ACC112 (cell line): ENCODE measurements at regions not wholly inside any gene's neighbourhood (a gene's known extent, or its start where the extent isn't known, plus 50 kb on each side); places are given as distances from the start of the nearest gene placed in this dataset.

Experiments used
- H2AFZ ChIP-seq: fragments of 200-600 bp; sonication (generic); one replicate; pipeline ENCODE4 v1.6.0; 2017; ENCODE audit warnings: antibody characterized with exemption, low read length; ENCODE audit not compliant: unreplicated experiment
- H3K27ac ChIP-seq: fragments of 200-600 bp; sonication (generic); 2 replicates; pipeline ENCODE4 v1.5.1; 2014; ENCODE audit warnings: low read depth, mild to moderate bottlenecking, antibody characterized with exemption, low read length, moderate library complexity
- H3K27me3 ChIP-seq: fragments of 200-600 bp; sonication (generic); 2 replicates; pipeline ENCODE4 v1.6.1; 2014; ENCODE audit warnings: mild to moderate bottlenecking, antibody characterized with exemption, low read length, moderate library complexity, mixed read lengths; ENCODE audit not compliant: insufficient read depth
- H3K36me3 ChIP-seq: fragments of 200-600 bp; sonication (generic); 2 replicates; pipeline ENCODE4 v1.6.1; 2016; ENCODE audit warnings: mild to moderate bottlenecking, antibody characterized with exemption, low read length, moderate library complexity, mixed read lengths; ENCODE audit not compliant: insufficient read depth
- H3K4me1 ChIP-seq: fragments of 200-600 bp; sonication (generic); one replicate; pipeline ENCODE4 v1.6.1; 2016; ENCODE audit warnings: low read length, mixed read lengths; ENCODE audit not compliant: insufficient read depth, unreplicated experiment, control insufficient read depth
- H3K4me3 ChIP-seq: fragments of 200-600 bp; sonication (generic); 2 replicates; pipeline ENCODE4 v1.5.1; 2014; ENCODE audit warnings: mild to moderate bottlenecking, low read depth, low read length
- H3K79me2 ChIP-seq: fragments of 200-600 bp; sonication (generic); one replicate; pipeline ENCODE4 v1.6.0; 2016; ENCODE audit warnings: low read length; ENCODE audit not compliant: control insufficient read depth, unreplicated experiment, insufficient read depth

DNA sequence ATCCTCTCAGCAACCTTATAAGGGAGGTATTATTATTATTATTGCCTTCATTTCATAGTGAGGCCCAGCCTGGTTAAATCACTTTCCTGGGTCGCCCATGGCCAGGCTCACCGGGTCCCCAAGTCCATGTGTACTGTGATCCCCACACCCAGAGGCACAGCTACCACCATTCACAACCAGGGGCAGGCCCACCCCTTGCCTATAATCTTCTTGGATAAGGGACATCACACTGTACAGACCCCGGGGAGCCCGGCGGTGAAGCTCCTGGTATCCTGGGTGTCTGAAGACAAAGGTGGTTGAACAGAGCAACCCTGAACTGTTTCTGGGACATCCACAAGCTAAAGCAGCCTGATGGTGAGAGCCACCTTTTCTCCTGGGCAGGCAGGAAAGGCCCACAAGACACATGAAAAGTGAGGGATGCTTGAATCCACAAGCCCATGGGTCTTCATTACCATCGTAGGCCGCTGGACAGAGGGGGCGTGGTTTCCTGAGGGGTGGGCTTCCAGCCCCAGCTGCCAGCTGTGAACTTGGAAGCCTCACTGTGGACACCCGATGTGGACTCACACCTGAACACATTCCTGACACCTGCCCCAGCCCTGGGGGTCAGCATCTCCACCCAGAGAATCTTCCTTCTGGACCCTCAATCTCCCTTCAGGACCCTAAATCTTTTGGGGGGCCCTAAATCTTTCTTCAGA lies 185.5 kb upstream of the PMEPA1 start:
- no peak overlapping the region for H3K4me3 ChIP-seq
- no peaks in the 10 kb centered on the region for H3K36me3 ChIP-seq
- H2AFZ ChIP-seq = no peak overlapping the region
- H3K4me1 ChIP-seq = no peaks in the 10 kb centered on the region
- H3K27me3 ChIP-seq = no peaks in the 10 kb centered on the region
- no peak overlapping the region for H3K27ac ChIP-seq
- H3K79me2 ChIP-seq = no peaks in the 10 kb centered on the region

GRCh38 chr20:57894522-57894921 lies 184.7 kb upstream of the PMEPA1 start:
- Histone ChIP-seq H3K79me2 (no peaks in the 10 kb centered on the region), H3K4me1 (no peaks in the 10 kb centered on the region), H3K27me3 (peaks cover 3% of the 10 kb centered on the region; the same call in 1 of the 2 replicates)

GRCh38 chr20:57894096-57894495 lies 184.3 kb upstream of the PMEPA1 start:
- H3K27ac ChIP-seq = no peak overlapping the region
- H3K36me3 ChIP-seq = no peaks in the 10 kb centered on the region
- no peaks in the 10 kb centered on the region for H3K79me2 ChIP-seq
- no peaks in the 10 kb centered on the region for H3K4me1 ChIP-seq
- no peak overlapping the region for H2AFZ ChIP-seq
- peaks cover 3% of the 10 kb centered on the region; the same call in 1 of the 2 replicates for H3K27me3 ChIP-seq
- no peak overlapping the region for H3K4me3 ChIP-seq

More at GRCh38 chr20:57894522-57894921, 184.7 kb upstream of the PMEPA1 start:
- no peak overlapping the region for H3K4me3 ChIP-seq
- H3K27ac ChIP-seq = no peak overlapping the region
- H3K36me3 ChIP-seq = no peaks in the 10 kb centered on the region
- no peak overlapping the region for H2AFZ ChIP-seq

- Histone ChIP-seq H3K27me3 (peaks cover 3% of the 10 kb centered on the region; the same call in 1 of the 2 replicates), H3K4me1 (no peaks in the 10 kb centered on the region), H3K4me3 (no peak overlapping the region), H3K36me3 (no peaks in the 10 kb centered on the region), H2AFZ (no peak overlapping the region), H3K79me2 (no peaks in the 10 kb centered on the region), H3K27ac (no peak overlapping the region)
Measured at GRCh38 chr20:57893366-57893999, 183.7 kb upstream of the PMEPA1 start.

DNA sequence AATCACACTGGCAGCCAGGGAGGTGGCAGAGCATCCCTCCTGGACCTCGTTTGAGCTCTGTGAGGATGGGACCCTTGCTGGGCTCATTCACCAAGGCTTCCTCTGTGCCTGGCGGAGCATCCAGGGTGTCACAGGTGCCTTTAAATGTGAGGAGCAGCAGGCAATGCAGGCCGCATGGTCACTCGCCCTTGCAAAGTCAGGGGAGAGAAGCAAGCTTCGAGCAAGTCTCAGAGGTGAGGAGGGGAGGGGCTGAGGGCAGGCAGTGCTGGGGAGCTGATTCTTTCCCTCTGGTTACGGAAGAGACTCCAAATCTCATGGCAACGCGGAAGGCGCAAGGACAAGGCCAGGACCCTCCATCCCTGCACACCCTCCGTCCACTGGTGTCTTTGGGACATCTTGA lies 182.7 kb upstream of the PMEPA1 start:
- H2AFZ ChIP-seq = no peak overlapping the region
- H3K27me3 ChIP-seq = peaks cover 3% of the 10 kb centered on the region; the same call in 1 of the 2 replicates
- no peaks in the 10 kb centered on the region for H3K36me3 ChIP-seq
- no peaks in the 10 kb centered on the region for H3K4me1 ChIP-seq
- H3K79me2 ChIP-seq = no peaks in the 10 kb centered on the region
- H3K4me3 ChIP-seq = no peak overlapping the region
- H3K27ac ChIP-seq = no peak overlapping the region

GRCh38 chr20:57891014-57891413 lies 181.2 kb upstream of the PMEPA1 start:
- Histone ChIP-seq H3K36me3 (no peaks in the 10 kb centered on the region), H3K4me3 (no peak overlapping the region), H2AFZ (no peak overlapping the region), H3K27ac (no peak overlapping the region), H3K4me1 (no peaks in the 10 kb centered on the region), H3K27me3 (peaks cover 3% of the 10 kb centered on the region; the same call in 1 of the 2 replicates), H3K79me2 (no peaks in the 10 kb centered on the region)

GRCh38 chr20:57890202-57890800 lies 180.5 kb upstream of the PMEPA1 start:
- H3K4me1 ChIP-seq = no peaks in the 10 kb centered on the region
- H3K79me2 ChIP-seq = no peaks in the 10 kb centered on the region
- peaks cover 3% of the 10 kb centered on the region; the same call in 1 of the 2 replicates for H3K27me3 ChIP-seq
- H3K4me3 ChIP-seq = no peak overlapping the region
- no peak overlapping the region for H2AFZ ChIP-seq
- no peaks in the 10 kb centered on the region for H3K36me3 ChIP-seq
- no peak overlapping the region for H3K27ac ChIP-seq

GRCh38 chr20:57888591-57888990 lies 178.8 kb upstream of the PMEPA1 start:
- no peak overlapping the region for H2AFZ ChIP-seq
- H3K36me3 ChIP-seq = no peaks in the 10 kb centered on the region
- peaks cover 8% of the 10 kb centered on the region; the same call in 1 of the 2 replicates for H3K27me3 ChIP-seq
- H3K4me3 ChIP-seq = no peak overlapping the region
- H3K27ac ChIP-seq = no peak overlapping the region
- no peaks in the 10 kb centered on the region for H3K79me2 ChIP-seq
- no peaks in the 10 kb centered on the region for H3K4me1 ChIP-seq

- no peaks in the 10 kb centered on the region for H3K4me1 ChIP-seq
- H3K4me3 ChIP-seq = no peak overlapping the region
- H3K36me3 ChIP-seq = no peaks in the 10 kb centered on the region
- H2AFZ ChIP-seq = no peak overlapping the region
- no peak overlapping the region for H3K27ac ChIP-seq
- H3K27me3 ChIP-seq = peaks cover 26% of the 10 kb centered on the region
- H3K79me2 ChIP-seq = no peaks in the 10 kb centered on the region
Measured at GRCh38 chr20:57884956-57885355, 175.1 kb upstream of the PMEPA1 start.

DNA sequence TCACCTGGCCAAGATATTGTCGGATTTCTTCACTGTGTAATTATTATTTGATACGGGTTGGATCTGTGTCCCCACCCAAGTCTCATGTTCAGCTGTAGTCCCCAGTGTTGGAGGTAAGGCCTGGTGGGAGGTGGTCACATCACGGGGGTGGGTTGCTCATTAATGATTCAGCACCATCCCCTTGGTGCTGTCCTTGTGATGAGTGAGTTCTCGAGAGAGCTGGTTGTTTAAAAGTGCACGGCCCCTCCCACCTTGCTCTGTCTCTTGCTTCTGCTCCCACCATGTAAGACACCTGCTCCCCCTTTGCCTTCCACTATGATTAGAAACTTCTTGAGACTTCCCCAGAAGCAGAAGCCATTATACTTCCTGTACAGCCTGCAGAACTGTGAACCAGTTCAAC lies 173.9 kb upstream of the PMEPA1 start:
- Histone ChIP-seq H3K4me3 (no peak overlapping the region), H3K4me1 (no peaks in the 10 kb centered on the region), H3K27me3 (peaks cover 35% of the 10 kb centered on the region), H3K27ac (no peak overlapping the region), H3K79me2 (no peaks in the 10 kb centered on the region), H3K36me3 (no peaks in the 10 kb centered on the region), H2AFZ (no peak overlapping the region)

DNA sequence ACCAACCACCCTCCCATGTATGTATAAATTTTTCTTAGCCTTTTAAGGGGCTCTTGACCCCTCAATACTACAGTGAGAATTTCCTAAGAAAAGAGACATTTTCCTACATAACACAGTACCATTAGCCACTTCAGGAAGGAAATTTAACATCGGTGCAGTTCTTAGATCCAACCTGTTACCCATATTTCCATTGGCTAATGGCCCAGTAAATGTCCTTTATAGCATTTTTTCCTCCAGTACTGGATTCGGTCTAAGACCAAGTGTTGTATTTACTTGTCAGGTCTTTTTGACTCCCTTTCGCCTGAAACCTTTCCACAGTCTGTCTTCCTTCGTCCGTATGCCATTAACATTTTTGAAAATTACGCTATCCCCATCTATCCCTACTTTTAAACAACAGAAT lies 173.4 kb upstream of the PMEPA1 start:
- no peak overlapping the region for H2AFZ ChIP-seq
- H3K4me3 ChIP-seq = no peak overlapping the region
- no peaks in the 10 kb centered on the region for H3K4me1 ChIP-seq
- H3K36me3 ChIP-seq = no peaks in the 10 kb centered on the region
- H3K27ac ChIP-seq = no peak overlapping the region
- peaks cover 40% of the 10 kb centered on the region for H3K27me3 ChIP-seq
- no peaks in the 10 kb centered on the region for H3K79me2 ChIP-seq
